ENCODE measurements at regions not wholly inside any gene's neighbourhood (a gene's known extent, or its start where the extent isn't known, plus 50 kb on each side); places are given as distances from the start of the nearest gene placed in this dataset.

GRCh38 chr9:107213561-107214028, 69.5 kb upstream of the RAD23B start:
- no peak for DNase-seq

GRCh38 chr9:107214381-107214780, 68.7 kb upstream of the RAD23B start:
- no peak for DNase-seq

DNA sequence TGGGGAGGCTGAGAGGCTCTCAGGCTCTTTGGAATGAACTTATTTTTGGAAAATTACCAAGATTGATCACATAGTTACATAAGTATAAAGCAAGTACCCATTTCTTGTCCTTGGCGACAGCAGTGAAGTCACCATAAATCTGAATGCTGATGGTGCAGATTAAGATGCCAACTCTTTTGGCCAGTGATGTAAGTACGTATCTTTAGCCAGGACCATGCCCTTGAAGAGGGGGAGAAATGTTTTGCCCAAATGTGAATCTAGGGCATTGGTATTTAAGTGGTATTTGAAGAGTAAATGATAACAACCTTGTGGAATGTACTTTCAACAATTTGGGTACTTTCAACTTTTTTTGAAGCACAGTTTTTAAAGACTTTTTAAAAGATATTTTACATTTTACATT, 68.2 kb upstream of the RAD23B start:
- DNase-seq: no peak

DNA sequence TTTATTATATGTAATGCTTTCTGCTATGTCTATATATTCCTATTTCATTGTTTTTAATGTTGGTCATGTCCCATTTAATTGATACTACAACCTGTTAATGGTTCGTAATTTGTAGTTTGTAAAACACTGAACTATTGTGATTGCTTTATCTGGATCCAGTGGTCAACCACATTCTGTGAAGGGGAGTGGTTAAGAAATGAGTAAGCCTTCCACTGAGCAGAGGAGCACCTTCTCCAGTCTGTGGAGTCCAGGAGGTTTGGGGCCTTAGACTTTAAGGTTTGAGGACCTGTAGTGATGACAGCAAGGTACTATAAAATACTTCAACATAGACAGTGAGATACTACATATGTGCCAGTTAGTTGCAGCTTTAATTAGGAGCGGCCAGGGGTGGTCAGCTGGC, 67.7 kb upstream of the RAD23B start:
- DNase-seq: no peak

GRCh38 chr9:107216329-107216728, 66.8 kb upstream of the RAD23B start:
- no peak for DNase-seq

GRCh38 chr9:107218829-107219485, 64.1 kb upstream of the RAD23B start:
- no peak for DNase-seq

DNA sequence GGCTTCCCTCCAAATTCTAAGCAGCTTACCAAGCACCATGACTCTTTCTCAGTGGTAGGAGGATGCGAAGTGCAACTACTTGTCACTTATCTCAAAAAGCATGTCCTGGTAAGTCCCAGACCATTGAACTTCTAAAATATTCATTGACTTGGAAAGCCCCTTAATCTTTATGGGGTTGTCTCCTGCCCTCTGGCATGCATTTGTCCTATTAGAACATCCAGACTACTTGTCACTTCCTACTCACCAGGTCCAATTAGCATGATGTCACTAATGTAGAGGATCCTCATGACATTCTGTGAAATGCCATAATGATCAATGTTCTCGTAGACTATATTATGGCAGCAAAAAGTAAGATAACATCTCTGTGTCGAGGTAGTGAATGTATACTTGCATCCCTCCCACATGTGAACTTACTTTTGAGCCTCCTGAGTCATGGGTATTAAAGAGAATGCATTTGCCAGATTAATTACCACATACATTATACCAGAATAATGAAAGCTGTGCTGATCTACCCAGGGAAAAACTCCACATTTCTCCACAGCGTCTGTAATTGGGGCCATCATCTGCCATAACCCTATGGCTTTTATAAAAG, 63.5 kb upstream of the RAD23B start:
- no peak for DNase-seq

GRCh38 chr9:107221321-107221720, 61.8 kb upstream of the RAD23B start:
- no peak for DNase-seq

DNA sequence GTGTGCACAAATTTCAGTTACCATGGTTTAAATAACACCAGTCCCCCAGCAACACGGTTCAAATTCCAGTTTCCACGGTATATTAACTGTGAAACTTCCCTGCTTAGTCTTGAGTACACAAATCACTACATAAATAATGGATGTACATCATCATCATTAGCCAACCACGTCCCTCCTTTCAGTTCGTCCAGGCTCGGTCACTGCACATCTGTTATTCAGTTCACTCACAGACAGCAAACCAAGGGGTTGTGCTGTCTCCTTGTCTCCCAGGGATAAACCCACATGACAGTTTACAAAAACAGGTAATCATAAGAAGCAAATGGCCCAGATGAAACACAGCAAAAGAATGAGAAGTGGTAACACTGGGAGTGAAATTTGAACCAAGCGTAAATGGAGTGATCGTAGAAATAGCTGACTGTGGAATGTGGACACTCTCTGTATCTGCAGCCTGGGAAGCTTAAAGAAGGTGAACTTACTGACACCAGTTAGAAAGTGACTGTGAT, 61.0 kb upstream of the RAD23B start:
- DNase-seq: no peak

- DNase-seq: no peak
These were observed 59.7 kb upstream of the RAD23B start for GRCh38 chr9:107223381-107223780.

GRCh38 chr9:107224252-107224651, 58.8 kb upstream of the RAD23B start:
- DNase-seq: no peak

DNA sequence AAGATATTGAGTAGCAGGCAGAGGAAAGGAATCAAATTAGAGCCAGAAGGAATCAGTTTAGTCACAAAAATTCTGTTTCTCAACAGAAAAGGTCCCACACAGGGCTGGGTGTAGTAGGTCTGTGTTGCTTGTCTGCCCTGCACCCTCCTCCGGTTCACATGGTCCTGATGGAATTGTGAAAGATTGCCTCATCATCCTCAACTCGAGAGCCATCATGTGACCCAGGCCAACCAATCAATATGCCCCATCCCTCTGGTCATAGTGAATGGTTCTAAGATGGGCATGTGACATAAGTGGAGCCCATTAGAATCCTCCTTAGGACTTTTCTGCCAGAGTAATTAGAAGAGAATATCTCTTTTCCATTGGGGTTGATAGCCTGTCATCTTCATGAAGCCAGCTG, 56.7 kb upstream of the RAD23B start:
- DNase-seq: no peak

GRCh38 chr9:107227774-107228173, 55.3 kb upstream of the RAD23B start:
- no peak for DNase-seq

DNA sequence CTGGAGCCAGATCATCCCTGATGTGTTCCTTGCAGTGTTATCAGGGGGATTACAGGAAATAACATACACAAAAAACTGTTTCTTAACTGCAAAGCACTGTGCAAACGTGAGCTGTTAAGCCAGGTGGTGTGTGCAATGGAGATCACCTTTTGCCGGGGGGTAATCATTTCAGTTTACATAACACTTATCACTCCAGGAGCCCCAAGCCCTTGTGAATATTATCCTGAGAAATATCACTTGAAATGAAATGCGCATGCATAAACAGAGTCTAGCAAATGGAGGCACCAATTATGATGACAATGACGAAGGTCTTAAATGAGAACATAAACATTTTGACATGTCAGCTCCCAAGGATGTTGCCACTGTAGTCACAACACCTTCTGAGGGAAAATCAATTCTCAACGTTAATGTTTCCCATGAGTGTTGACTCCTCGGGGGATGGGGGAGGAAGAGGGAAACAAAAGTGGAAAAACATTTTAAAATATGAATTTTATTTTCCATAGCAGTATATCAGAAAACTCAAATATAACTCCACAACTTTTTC, 54.5 kb upstream of the RAD23B start:
- no peak for DNase-seq

DNA sequence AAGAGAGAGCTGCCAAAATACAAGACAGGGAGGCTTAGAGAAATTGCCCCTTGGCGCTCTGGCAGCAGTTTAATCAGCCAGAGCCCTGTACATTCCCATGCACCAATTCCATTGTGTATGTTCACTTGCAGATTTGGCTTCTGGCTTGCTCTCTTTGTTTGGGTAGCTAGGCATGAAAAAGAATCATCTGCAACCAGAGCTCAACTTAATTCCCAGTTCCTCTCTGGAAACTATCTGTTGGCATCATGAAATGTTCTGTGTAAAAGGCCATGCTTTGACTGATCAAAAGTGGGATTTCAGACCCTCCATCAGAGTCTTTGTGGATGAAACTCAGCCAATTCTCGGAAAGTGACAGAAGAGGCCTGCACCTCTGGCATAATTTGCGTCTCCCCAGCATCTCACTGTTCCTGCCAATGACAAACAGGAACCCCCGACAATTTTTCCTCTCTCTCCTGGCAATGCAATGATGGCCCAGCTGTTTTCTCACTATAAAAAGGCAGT, 53.8 kb upstream of the RAD23B start:
- DNase-seq: no peak
